ENCODE measurements at regions not wholly inside any gene's neighbourhood (a gene's known extent, or its start where the extent isn't known, plus 50 kb on each side); places are given as distances from the start of the nearest gene placed in this dataset.

GRCh38 chr7:142376356-142376997 is 118.6 kb upstream of the PRSS58 start:
- peak; percentile 52 to 89 for DNase-seq (ENCODE audit: low read depth in 1 of 2, low spot score in 1 of 2)
- H3K27ac ChIP-seq (replicated peaks) = peak overlapping the region; percentile 55
- TF ChIP-seq, protein P1, sequence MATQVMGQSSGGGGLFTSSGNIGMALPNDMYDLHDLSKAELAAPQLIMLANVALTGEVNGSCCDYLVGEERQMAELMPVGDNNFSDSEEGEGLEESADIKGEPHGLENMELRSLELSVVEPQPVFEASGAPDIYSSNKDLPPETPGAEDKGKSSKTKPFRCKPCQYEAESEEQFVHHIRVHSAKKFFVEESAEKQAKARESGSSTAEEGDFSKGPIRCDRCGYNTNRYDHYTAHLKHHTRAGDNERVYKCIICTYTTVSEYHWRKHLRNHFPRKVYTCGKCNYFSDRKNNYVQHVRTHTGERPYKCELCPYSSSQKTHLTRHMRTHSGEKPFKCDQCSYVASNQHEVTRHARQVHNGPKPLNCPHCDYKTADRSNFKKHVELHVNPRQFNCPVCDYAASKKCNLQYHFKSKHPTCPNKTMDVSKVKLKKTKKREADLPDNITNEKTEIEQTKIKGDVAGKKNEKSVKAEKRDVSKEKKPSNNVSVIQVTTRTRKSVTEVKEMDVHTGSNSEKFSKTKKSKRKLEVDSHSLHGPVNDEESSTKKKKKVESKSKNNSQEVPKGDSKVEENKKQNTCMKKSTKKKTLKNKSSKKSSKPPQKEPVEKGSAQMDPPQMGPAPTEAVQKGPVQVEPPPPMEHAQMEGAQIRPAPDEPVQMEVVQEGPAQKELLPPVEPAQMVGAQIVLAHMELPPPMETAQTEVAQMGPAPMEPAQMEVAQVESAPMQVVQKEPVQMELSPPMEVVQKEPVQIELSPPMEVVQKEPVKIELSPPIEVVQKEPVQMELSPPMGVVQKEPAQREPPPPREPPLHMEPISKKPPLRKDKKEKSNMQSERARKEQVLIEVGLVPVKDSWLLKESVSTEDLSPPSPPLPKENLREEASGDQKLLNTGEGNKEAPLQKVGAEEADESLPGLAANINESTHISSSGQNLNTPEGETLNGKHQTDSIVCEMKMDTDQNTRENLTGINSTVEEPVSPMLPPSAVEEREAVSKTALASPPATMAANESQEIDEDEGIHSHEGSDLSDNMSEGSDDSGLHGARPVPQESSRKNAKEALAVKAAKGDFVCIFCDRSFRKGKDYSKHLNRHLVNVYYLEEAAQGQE (IDR thresholded peaks at IDR 0.05; ENCODE audit: insufficient replicate concordance, low read depth) = no peak
- TF ChIP-seq POLR2AphosphoS5 (IDR thresholded peaks at IDR 0.05; ENCODE audit: low read depth) (peak; percentile 48; the same call in 1 of the 2 replicates), GABPA (IDR thresholded peaks at IDR 0.05; ENCODE audit: low read depth) (no peak), SPI1 (IDR thresholded peaks at IDR 0.05; ENCODE audit: borderline replicate concordance, low read depth) (peak; percentile 99), CTCF (IDR thresholded peaks at IDR 0.05; ENCODE audit: insufficient read depth, low read length) (no peak)
- no peaks in the 10 kb centered on the region for H3K27me3 ChIP-seq (ENCODE audit: insufficient read depth, poor library complexity, severe bottlenecking)
- H3K4me3 ChIP-seq (replicated peaks; ENCODE audit: insufficient read depth, low read length) = no peak overlapping the region

GRCh38 chr7:142375710-142376313 is 118.0 kb upstream of the PRSS58 start:
- peak; percentile 46 to 71 for DNase-seq (ENCODE audit: low read depth in 1 of 2, low spot score in 1 of 2)
- peak overlapping the region; percentile 55 for H3K27ac ChIP-seq (replicated peaks)
- no peaks in the 10 kb centered on the region for H3K27me3 ChIP-seq (ENCODE audit: insufficient read depth, poor library complexity, severe bottlenecking)
- TF ChIP-seq GABPA (IDR thresholded peaks at IDR 0.05; ENCODE audit: low read depth) = no peak
- TF ChIP-seq, protein P1 (IDR thresholded peaks at IDR 0.05; ENCODE audit: insufficient replicate concordance, low read depth) = no peak
- TF ChIP-seq CTCF (IDR thresholded peaks at IDR 0.05; ENCODE audit: insufficient read depth, low read length) = peak; percentile 28
- no peak overlapping the region for H3K4me3 ChIP-seq (replicated peaks; ENCODE audit: insufficient read depth, low read length)

- no peak for DNase-seq (ENCODE audit: low read depth in 1 of 2, low spot score in 1 of 2)
Measured at GRCh38 chr7:142372727-142373126, 114.9 kb upstream of the PRSS58 start.

More at GRCh38 chr7:142372727-142373126, 114.9 kb upstream of the PRSS58 start:
- TF ChIP-seq POLR2AphosphoS5 (IDR thresholded peaks at IDR 0.05; ENCODE audit: low read depth) (no peak), SPI1 (IDR thresholded peaks at IDR 0.05; ENCODE audit: borderline replicate concordance, low read depth) (no peak), CTCF (IDR thresholded peaks at IDR 0.05; ENCODE audit: insufficient read depth, low read length) (no peak), GABPA (IDR thresholded peaks at IDR 0.05; ENCODE audit: low read depth) (no peak)
- TF ChIP-seq, protein P1 (IDR thresholded peaks at IDR 0.05; ENCODE audit: insufficient replicate concordance, low read depth) = no peak
- H3K27ac ChIP-seq (replicated peaks) = no peak overlapping the region
- no peaks in the 10 kb centered on the region for H3K27me3 ChIP-seq (ENCODE audit: insufficient read depth, poor library complexity, severe bottlenecking)
- H3K4me3 ChIP-seq (replicated peaks; ENCODE audit: insufficient read depth, low read length) = no peak overlapping the region
